Uterus (tissue), 2 donors: ENCODE measurements at regions not wholly inside any gene's neighbourhood (a gene's known extent, or its start where the extent isn't known, plus 50 kb on each side); places are given as distances from the start of the nearest gene placed in this dataset.

ENCODE experiments used
- POLR2A ChIP-seq, 2 donors: fragments of 450-650 bp; IDR thresholded peaks; one replicate each; pipeline ENCODE4 v1.6.1; 2016; ENCODE audit warnings: antibody characterized with exemption in 2 of 2, mild to moderate bottlenecking in 1 of 2, moderate library complexity in 1 of 2
- TF ChIP-seq, protein P1 (sequence below), 4 experiments: fragments of 200-600 bp in 2 of 4; fragments of 450-650 bp in 2 of 4; sonication (generic) in 2 of 4; IDR thresholded peaks; one replicate each; pipeline ENCODE4 v1.5.1; 2016 to 2019; ENCODE audit warnings: antibody characterized with exemption in 4 of 4, mild to moderate bottlenecking in 2 of 4, moderate library complexity in 1 of 4

DNA sequence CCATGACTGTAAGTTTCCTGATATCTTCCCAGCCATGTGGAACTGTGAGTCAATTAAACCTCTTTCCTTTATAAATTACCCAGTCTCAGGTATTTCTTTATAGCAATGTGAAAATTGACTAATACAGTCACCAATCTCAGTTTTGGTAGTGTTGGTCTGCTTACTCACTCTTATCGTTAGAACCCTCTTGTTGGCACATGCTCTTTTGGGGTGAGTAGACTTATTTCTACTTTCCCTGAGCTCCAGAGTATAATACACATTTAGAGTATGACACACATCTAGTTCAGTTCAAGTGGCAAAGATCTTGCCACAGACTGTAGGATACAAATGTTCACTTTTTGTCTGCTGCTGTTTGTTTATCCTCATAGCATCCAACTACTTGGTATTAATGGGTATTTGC, 347.5 kb upstream of the CELF4 start:
- TF ChIP-seq, protein P1, sequence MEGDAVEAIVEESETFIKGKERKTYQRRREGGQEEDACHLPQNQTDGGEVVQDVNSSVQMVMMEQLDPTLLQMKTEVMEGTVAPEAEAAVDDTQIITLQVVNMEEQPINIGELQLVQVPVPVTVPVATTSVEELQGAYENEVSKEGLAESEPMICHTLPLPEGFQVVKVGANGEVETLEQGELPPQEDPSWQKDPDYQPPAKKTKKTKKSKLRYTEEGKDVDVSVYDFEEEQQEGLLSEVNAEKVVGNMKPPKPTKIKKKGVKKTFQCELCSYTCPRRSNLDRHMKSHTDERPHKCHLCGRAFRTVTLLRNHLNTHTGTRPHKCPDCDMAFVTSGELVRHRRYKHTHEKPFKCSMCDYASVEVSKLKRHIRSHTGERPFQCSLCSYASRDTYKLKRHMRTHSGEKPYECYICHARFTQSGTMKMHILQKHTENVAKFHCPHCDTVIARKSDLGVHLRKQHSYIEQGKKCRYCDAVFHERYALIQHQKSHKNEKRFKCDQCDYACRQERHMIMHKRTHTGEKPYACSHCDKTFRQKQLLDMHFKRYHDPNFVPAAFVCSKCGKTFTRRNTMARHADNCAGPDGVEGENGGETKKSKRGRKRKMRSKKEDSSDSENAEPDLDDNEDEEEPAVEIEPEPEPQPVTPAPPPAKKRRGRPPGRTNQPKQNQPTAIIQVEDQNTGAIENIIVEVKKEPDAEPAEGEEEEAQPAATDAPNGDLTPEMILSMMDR (IDR thresholded peaks at IDR 0.05): no peak
- no peak for TF ChIP-seq POLR2A (IDR thresholded peaks at IDR 0.05)
